Astrocyte of the spinal cord (primary cell): ENCODE measurements at regions not wholly inside any gene's neighbourhood (a gene's known extent, or its start where the extent isn't known, plus 50 kb on each side); places are given as distances from the start of the nearest gene placed in this dataset.

ENCODE experiments used
- DNase-seq: peaks from one replicate; pipeline ENCODE4 v3.0.0; 2011; ENCODE audit warnings: low read depth, low spot score
- H3K4me3 ChIP-seq: 2 replicates; pipeline ENCODE4 v1.5.1; 2011; ENCODE audit warnings: low read depth, mild to moderate bottlenecking, low read length, moderate library complexity
- CTCF ChIP-seq: IDR thresholded peaks from 2 replicates; pipeline ENCODE4 v1.5.1; 2012; ENCODE audit warnings: low read depth, mild to moderate bottlenecking, low read length, inconsistent platforms
- in situ Hi-C: cut with HindIII; loops from 2 replicates; pipeline ENCODE4 v1.10.0; 2017; ENCODE audit warnings: low sequenced_read_pairs

GRCh38 chr5:97538912-97539311 lies 355.9 kb upstream of the RIOK2 start:
- no peak for DNase-seq
- in situ Hi-C loops, result no loop called here
- no peak for TF ChIP-seq CTCF

GRCh38 chr5:97541864-97542263 lies 358.8 kb upstream of the RIOK2 start:
- TF ChIP-seq CTCF, result no peak
- no peak for DNase-seq
- H3K4me3 ChIP-seq, result no peak overlapping the region
- in situ Hi-C loops, result no loop called here

More at GRCh38 chr5:97538912-97539311, 355.9 kb upstream of the RIOK2 start:
- no peak overlapping the region for H3K4me3 ChIP-seq

- no peak overlapping the region for H3K4me3 ChIP-seq
- no peak for DNase-seq
- TF ChIP-seq CTCF, result no peak
- in situ Hi-C loops, result no loop called here
Measured at GRCh38 chr5:97542469-97542868, 359.4 kb upstream of the RIOK2 start.

- TF ChIP-seq CTCF, result no peak
- in situ Hi-C loops, result no loop called here
- DNase-seq, result no peak
- H3K4me3 ChIP-seq, result no peak overlapping the region
Measured at GRCh38 chr5:97543166-97543565, 360.1 kb upstream of the RIOK2 start.

GRCh38 chr5:97544240-97544639 lies 361.2 kb upstream of the RIOK2 start:
- in situ Hi-C loops, result no loop called here
- DNase-seq, result no peak
- no peak for TF ChIP-seq CTCF
- no peak overlapping the region for H3K4me3 ChIP-seq

GRCh38 chr5:97544678-97545077 lies 361.6 kb upstream of the RIOK2 start:
- H3K4me3 ChIP-seq, result no peak overlapping the region
- no peak for DNase-seq
- no peak for TF ChIP-seq CTCF
- in situ Hi-C loops, result no loop called here

GRCh38 chr5:97545446-97545845 lies 362.4 kb upstream of the RIOK2 start:
- in situ Hi-C loops, result no loop called here
- no peak overlapping the region for H3K4me3 ChIP-seq
- no peak for TF ChIP-seq CTCF
- DNase-seq, result no peak
